DOHH2 (cell line): ENCODE measurements at regions not wholly inside any gene's neighbourhood (a gene's known extent, or its start where the extent isn't known, plus 50 kb on each side); places are given as distances from the start of the nearest gene placed in this dataset.

Experiments
- CTCF ChIP-seq: fragments of 200-600 bp; sonication (generic); IDR thresholded peaks from one replicate; pipeline ENCODE4 v1.5.1; 2014; ENCODE audit warnings: antibody characterized with exemption, mild to moderate bottlenecking, low read depth, low read length; ENCODE audit not compliant: poor library complexity, severe bottlenecking
- EZH2phosphoT487 ChIP-seq: fragments of 200-600 bp; sonication (generic); IDR thresholded peaks from 2 replicates; pipeline ENCODE4 v1.6.1; 2017; ENCODE audit warnings: borderline replicate concordance, mild to moderate bottlenecking, antibody characterized with exemption, low read length, moderate library complexity, mixed read lengths

DNA sequence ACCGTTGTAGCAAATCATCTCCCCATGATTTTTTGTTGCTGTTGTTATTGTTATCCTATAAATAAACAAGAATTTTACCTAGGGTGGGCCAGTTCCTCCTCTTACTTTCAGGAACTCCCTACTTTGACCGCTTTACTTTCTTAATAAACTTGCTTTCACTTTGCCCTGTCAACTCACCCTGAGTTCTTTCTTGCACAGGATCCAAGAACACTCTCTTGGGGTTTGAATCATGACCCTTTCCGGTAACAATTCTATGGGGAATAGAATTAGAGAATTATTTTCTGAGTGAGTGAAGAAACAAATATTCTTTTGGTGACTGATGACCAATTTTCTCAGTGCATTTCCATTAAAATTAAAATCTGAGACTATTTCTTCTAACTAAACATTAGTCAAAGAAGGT lies 584.0 kb upstream of the TENM3 start:
- no peak for TF ChIP-seq CTCF
- TF ChIP-seq EZH2phosphoT487: no peak
